Glomerular visceral epithelial cell (primary cell): ENCODE measurements at regions not wholly inside any gene's neighbourhood (a gene's known extent, or its start where the extent isn't known, plus 50 kb on each side); places are given as distances from the start of the nearest gene placed in this dataset.

ENCODE experiments used
- DNase-seq: peaks from one replicate; pipeline ENCODE4 v3.0.0-alpha.2; 2016; ENCODE audit errors: extremely low spot score

- no peak for DNase-seq
Observed at GRCh38 chr10:129397198-129397974, 69.7 kb upstream of the MGMT start.

GRCh38 chr10:129398711-129399141, 68.3 kb upstream of the MGMT start:
- no peak for DNase-seq

GRCh38 chr10:129400426-129400825, 66.6 kb upstream of the MGMT start:
- DNase-seq, result no peak

GRCh38 chr10:129402459-129402858, 64.6 kb upstream of the MGMT start:
- no peak for DNase-seq

- DNase-seq, result no peak
Observed at GRCh38 chr10:129404091-129404490, 63.0 kb upstream of the MGMT start.

- DNase-seq, result no peak
Observed at GRCh38 chr10:129405389-129405788, 61.7 kb upstream of the MGMT start.

- DNase-seq, result no peak
Observed at GRCh38 chr10:129410688-129411392, 56.2 kb upstream of the MGMT start.

- no peak for DNase-seq
Observed at GRCh38 chr10:129411393-129411705, 55.7 kb upstream of the MGMT start.

- DNase-seq, result no peak
Observed at GRCh38 chr10:129411772-129412171, 55.3 kb upstream of the MGMT start.

- DNase-seq, result no peak
Observed at GRCh38 chr10:129413024-129413423, 54.0 kb upstream of the MGMT start.

- no peak for DNase-seq
Observed at GRCh38 chr10:129415215-129416140, 51.6 kb upstream of the MGMT start.

- no peak for DNase-seq
Observed at GRCh38 chr10:129416155-129416554, 50.9 kb upstream of the MGMT start.

GRCh38 chr10:129416956-129417765, 49.9 kb upstream of the MGMT start:
- DNase-seq, result no peak
